AG20443 (cell line): ENCODE measurements at regions not wholly inside any gene's neighbourhood (a gene's known extent, or its start where the extent isn't known, plus 50 kb on each side); places are given as distances from the start of the nearest gene placed in this dataset.
"Not testable (repeated sequence)": the region's sequence is repeated elsewhere in the genome, so short reads cannot be mapped to it uniquely, and the experiment has no call there.

Experiments
- DNase-seq: peaks from one replicate; pipeline ENCODE4 v3.0.0; 2012; ENCODE audit warnings: low spot score, mixed read lengths

DNA sequence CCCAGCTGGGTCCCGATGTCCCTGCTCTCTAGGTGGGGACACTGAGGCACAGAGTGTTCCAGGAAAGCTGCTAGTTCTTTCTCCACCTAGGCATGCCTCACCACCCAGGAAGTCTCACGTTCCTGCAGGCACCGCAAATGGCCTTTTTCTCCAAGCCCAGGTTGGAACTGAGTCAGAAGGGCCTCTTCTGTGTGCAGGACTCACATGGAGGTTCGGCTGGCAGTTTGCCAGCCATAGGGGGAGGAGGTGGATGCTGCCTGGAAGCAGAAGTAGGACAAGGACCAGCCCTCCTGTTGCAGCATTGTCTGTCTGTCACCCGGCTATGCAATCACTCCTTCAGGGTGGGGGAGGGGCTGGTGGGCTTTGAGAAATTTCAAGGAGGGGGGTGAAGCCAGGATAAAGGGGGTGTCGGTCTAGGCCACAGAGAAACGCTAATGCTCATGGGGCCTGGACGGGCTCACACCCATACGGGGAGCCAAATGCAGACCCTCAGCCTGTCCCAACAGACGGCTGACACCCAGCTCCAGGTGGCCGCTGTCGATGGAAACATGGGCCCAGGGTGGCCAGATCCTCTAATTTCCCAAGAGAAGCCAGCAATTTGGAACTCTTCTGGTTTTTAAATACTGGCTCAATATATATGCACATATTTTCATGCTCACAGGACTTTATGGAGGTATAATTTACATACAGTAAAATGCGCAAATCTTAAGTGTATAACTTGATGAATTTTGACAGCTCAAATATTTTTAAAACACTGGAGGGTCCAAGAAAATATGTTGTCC lies 120.5 kb downstream of the PHETA1 start:
- DNase-seq, result no peak

DNA sequence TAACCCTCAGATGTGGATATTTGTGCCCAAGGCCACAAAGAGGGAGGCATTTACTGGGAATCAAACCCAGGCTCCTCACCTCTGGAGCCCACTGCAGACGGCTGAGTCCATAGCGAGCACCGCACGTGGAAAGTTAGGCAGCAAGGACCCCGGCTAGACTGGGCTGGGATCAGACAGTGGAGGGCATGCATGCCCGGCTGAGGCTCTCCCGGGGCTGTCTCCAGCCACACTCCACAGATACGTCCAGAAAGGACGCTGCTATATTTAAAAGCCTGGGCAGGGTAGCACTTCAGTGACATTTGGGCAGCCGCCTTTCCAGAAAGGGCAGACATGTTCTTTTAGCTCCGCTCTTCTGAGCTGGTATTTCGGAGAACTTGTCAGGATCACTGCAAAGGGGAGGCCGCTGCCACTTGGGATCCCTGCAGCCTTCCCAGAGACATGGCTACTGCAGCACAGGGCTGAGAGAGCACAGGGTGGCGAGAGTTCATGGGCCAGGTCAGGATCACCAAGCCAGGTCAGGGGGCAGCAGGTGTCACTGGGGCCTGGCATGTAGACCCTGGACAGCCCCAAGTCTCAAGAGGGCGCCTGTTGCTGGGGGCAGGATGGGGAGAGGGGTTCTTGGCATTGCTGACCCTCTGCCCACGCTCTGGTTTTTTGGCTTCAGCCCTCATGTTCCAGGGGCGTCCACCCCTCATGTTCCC lies 121.7 kb downstream of the PHETA1 start:
- DNase-seq, result no peak

DNA sequence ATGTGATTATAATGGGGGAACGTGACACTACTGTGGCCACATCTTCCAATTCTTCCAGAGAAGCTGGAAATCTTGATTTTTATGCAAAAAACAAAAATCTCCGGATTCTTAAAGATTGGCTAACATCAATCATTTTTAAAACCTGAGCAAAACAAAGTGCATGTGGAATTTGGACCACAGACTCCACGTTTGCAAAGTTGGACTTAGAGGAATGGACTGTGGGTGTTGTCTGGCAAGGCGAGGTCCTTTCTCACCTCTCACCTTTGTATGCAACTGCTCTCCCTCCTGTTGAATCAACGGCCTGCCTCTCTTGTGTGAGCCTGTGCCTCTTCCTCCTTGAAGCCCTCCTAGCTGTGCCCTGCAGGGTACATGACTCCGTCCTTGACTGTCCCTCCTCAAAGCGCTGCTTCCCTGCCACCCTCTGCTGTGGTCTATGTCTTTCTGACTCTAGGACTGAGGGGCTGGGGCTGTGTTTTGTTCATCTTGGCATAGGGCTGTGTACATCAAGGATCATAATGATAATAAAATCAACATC lies 122.4 kb downstream of the PHETA1 start:
- no peak for DNase-seq

DNA sequence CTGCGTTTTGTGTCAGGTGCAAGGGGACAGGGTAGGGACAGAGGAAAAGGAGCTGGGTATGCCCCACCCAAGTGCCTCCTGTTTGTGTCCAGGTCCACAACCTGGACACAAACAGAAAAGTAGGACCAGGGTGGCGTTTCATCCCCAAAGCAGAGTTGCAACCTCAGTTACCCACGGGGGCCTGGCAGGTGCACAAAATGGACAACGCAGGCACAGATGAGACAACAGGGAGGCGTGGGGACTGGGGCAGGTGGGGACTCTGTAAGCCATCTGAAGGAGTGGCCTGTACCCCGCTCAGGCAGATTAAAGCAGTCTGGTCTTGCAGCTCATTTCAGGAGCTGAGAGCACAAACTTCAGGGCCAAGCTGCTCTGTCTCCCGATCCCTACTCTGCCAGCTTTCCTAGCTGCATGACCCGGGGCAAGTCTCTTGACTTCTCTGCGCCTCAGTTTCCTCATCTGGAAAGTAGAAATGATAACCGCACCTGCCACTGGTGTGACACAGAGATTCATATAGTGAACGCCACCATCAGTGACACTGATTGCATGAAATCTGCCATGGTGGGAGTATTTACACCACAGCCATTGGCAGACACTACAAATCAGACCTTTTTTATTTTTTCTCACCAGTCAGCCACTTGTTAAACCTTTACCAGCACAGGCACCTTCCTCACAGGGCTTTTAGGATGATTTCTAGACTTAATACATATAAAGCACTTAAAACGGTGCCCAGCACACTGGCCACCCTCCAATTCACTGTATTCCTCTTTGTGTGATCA lies 123.0 kb downstream of the PHETA1 start:
- DNase-seq, result no peak

DNA sequence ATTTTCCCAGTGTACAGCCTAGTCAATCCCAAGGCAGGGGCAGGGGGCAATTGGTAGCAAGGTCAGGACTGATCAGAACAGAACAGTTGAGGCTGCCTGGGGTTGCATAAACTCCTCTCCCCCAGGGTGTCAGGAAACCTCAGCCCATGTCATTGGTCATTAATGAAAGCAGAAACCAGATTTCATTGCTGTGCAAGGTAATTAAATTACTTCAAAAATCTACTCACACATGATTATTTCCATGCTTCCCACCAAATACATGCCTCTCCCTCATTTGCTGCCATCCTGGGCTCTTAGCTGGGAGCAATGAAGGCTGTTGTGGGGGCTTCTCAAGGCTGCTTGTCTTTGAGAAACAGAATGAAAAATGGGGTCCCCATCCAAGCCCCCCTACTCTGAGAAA lies 124.2 kb downstream of the PHETA1 start:
- DNase-seq, result no peak

DNA sequence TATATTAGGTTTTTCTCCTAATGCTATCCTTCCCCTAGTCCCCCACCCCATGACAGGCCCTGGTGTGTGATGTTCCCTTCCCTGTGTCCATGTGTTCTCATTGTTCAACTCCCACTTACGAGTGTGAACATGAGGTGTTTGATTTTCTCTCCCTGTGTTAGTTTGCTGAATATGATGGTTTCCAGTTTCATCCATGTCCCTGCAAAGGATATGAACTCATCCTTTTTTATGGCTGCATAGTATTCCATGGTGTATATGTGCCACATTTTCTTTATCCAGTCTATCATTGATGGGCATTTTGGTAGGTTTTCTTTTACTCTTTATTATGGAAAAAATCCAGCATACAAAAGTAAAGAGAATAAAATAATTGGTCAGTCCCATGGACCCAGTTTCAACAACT lies 126.1 kb downstream of the PHETA1 start:
- DNase-seq, result not testable (repeated sequence)

DNA sequence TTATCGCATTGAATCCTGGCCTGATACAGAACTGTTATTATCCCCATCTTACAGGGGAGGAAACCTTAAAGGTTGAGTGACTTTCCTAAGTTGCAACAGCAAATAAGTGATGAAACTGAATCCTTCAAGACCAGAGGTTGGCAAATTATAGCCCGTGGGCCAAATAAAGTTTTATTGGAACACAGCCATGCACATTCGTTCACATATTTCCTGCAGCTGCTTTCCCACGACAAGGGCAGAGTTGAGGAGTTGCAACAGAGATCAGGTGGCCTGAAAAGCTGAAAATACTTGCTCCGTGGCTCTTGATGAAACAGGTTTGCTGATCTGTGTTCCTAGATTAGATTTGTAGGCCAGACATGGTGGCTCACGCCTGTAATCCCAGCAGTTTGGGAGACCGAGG lies 126.7 kb downstream of the PHETA1 start:
- no peak for DNase-seq

DNA sequence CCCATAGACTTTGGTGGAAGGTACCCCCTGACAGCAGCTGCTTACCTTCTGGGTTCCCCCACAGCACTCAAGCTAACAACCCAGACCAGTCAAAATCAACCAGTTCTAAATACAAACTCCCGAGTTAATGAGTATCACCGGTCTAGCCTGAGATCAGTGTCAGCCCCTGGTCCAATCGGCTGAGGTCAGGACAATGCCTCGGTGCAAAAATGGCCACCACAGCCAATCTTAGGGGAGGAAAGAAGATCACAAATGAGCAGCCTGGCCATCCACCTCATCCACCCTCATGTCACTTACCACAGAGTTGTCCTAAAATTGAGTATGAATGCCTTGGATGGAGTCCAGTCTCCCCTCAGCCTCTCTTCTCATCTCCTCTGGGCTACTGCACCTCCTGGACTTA lies 128.5 kb downstream of the PHETA1 start:
- DNase-seq, result no peak

DNA sequence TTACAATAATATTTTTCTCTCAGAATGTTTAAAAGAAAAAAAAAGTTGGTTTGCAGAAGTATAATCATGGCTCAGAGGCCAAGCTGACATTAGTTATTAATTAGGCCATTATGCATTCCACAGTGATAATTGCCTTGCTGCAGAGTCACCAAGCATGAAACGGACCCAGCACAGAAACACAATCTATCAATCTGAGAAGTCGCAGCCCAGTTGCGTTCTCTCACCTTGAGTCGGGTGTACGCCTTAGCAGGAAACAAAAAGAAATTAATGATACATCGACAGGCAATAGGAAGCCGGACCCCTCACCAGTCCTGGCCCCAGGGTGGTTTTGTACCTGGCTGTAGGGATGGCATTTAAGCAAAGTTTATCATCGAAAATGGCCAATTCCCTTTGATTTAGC lies 129.7 kb downstream of the PHETA1 start:
- no peak for DNase-seq

DNA sequence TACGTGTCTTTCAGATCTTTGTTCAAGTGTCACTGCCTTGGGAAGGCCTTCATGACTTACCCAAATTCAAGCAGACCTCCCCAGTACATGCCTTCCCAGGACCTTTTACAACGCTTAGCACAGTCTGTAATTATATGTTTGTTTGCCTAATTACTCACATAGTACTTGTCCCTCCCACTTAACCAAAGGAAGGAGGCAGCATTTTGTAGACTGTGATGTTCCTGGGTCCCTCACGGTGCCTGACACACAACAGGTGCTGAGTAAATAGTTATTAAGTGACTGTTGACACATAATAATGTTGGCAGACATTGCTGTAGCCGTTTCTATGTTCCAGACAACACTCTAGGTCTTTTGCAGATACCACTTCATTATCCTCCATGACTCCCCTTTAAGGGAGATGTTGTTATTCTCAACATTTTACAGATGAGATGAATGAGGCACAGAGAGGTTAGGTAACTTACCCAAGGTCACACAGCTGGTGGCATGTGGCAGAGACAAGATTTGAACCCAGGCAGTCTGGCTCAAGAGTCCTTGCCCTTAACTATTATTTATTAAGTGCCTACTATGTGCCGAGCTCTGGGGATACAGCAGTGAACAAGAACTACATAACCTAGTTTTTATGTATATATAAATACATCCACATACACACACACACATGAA lies 130.7 kb downstream of the PHETA1 start:
- no peak for DNase-seq

DNA sequence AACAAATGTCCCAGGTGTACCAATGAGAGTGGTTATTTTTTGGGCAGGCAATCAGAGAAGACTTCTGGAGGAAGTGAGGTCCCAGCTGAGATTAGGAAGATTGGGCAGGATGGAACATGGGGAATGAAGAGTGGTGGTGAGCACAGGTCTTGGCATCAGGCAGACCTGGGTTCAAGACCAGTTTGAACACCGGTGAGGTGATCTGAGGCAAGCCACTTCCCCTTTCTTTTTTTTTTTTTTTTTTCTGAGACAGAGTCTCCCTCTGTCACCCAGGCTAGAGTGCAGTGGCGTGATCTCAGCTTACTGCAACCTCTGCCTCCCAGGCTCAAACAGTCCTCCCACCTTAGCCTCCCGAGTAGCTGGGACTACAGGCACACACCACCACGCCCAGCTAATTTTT lies 134.4 kb downstream of the PHETA1 start:
- not testable (repeated sequence) for DNase-seq

DNA sequence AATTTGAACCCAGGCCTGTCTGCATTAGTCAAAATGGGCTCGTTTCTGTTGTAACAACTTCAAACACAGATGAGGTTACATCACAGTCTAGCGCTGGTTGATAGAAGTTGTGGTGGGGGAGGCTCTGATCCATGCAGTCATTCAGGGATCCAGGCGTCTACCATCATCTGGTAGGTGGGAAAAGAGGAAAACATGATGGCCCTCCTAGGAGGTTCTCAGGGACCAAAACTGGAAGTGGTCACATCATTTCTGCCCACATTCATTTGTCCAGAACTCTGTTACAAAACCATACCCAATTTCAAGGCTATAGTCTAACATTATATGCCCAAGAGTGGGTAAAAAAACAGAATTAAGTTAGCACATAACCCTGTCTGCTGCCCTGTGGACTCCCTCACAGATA lies 135.1 kb downstream of the PHETA1 start:
- DNase-seq, result no peak

DNA sequence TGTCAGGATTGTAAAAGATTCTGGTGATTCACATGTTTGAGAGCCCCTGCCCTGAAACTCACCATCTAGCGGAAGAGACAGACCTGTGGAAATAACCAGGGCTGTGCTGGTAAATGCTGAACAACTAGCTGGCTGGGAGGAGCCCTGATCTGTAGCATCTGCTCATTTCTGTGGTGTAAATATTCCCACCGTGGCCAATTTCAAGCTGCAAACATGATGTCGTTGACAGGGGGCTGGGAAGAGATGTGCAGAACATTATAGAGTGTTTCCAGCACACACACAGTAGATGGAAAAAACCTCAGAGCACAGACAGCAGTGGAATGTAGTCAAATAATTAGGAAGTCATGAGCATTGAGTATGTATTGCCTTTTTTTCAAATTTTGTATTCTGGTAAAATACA lies 138.2 kb downstream of the PHETA1 start:
- no peak for DNase-seq

DNA sequence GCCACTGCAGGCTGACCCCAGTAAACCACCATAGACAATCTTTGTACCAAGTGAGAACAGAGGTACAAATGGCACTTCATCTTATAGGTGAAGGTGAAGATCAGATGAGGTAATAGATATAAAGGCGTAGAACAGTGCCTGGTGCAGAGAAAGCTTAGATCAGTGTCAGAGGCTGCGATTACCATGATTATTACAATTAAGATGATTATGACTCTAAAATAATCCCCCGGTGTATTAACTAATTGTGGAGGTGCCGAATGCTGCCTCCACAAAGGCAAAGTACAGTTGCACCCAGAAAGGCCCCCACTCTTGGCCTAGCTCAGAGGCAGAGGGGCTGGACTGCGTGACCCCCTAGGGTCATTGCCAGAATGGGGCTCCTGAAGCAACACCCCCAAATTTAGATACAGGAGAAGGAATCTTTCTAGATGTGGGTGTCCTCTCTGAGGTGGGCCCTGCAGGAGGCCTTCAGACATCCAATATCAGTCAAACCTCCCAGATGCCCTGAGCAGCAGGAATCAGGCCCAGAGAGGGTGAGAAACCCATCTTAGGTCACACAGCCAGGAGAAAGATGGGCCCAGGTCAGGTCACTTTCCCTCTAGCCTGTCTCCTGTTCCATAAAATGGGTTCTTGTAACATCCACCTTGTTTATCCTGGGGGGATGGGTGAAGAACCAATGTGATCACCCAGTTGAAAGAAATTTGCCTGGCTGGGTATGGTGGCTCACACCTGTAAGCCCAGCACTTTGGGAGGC lies 139.8 kb downstream of the PHETA1 start:
- DNase-seq, result no peak

DNA sequence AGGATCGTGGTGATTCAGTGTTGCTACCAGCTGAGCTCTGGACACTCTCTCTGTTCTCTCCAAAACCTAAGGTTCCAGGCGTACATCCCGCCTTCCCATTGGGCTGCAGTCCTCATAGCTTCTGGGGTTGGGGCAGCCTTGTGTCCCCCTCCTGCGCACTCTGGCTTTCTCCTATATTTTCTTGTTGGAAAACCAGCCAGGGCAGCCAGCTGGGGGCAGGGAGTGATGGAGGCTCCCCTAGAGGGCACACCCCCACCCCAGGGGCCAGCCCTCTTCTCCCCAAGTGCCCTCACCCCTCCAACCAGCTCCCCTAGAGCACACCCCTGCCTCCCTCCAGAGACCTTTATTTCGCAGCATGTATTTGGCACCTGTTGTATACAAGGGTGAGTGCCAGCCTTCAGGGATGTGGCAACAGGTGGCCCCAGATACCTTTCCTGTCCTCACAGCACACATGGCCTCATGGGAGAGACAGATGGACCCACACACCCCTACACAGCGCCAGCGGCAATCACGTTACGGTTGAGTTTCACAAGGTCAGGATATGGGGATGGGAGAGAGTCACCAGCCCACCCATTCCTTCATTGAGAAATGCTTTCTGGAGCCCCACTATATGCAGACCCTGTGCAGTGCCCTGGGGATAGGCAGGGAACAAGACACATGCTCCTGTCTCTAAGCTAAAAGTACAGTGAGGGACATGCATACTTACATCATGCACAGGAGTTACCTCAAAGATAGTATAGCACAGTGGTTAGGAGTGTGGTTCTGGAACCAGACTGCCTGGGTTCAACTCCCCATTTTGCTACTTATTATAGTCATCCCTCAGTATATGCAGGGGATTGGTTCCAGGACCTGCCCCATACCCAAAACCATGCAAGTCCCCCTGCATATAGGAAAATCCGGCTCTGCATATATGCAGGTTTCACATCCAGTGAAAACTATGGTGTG lies 141.1 kb downstream of the PHETA1 start:
- DNase-seq, result no peak

DNA sequence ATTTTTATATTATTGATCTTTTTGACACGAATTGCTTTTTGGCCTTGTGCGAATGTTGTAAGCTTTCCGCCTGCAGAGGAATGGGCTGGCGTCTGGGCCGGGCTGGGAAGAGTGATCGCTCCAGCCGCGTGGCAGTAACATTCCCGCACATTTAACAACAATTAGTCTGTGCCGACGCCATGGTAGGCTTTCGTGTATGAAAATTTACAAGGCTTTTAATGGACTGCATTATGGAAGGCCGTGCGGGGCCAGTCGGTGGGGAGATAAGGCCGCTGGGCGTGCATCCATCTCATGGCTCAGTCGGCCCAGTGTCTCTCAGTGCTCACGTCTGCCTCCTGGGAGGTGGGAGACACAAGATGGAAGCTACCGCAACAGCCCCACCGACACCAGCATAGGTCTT lies 142.2 kb downstream of the PHETA1 start:
- no peak for DNase-seq

DNA sequence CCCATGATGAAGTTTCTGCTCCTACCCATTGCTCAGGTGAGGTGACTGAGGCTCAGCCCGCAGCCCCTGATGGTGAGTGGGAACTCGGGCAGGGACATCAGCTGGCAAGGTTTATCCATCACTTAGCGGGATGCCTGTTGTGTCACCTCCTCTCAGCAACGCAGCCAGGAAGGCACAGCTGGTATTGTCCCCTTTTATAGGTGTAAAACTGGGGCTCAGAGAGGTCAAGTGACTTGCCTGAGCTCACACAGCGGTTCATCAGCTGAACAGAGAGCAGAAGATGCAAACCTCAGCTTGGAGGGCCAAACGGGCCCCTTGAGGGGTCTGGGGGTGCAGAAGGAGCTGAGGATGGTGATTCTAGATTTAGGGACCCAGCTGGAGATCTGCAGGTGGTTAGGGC lies 143.6 kb downstream of the PHETA1 start:
- DNase-seq, result no peak

DNA sequence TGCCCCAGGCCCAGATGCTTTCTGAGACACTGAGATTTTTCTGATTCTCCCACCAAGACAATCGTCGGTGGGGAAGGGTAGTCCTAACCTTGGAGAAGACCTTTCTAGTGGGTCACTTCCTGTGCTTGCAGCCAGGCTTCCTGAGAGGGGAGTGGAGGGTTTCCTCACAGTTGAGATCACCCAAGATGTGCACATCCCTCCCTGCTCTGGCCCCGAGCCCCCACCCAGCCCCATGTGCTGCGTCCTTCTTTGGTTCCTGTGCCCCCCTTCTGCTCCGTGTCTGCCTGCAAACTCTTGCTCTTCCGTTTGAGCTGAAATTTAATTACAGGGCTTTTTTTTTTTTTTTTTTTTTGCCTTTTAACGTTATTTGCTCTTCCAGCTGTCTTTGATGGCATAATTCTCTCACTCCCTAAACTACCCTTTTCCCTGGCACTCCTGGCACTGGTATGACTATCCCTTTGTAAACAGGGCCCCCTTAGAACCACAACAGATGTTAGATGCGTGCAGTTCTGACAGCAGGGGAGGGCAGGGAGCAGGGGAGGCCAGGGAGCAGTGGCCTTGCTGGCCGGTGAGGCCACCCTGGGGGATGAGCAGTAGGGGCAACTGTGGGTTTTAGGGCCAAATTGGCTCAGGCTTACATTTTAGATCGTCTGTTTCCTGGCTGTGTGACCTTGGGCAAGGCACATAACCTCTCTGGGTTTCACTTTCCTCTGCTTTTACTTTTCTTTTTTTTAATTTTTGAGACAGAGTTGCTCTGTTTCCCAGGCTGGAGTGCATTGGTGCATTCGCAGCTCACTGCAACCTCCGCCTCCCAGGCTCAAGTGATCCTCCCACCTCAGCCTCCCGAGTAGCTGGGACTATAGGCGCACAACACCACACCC lies 144.5 kb downstream of the PHETA1 start:
- no peak for DNase-seq

DNA sequence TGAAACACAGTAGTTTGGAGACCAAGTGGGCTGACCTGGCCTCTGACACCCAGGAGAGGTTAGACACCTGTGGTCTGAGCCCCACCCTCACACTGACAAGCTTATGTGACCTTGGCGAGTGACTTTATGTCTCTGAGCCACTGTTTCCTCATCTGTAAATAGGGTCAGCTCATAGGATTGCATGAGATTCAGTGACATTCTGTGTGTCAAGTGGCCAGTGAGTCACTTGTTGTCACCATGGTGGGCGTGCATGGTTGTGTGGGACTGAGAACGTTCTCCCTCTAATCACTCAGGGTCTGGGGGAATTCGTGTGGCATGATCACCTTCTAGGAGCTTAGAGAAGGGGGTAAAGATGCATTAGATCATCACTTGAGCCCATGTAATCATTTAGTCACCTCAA lies 146.4 kb downstream of the PHETA1 start:
- no peak for DNase-seq
